H9 (cell line): ENCODE measurements at regions not wholly inside any gene's neighbourhood (a gene's known extent, or its start where the extent isn't known, plus 50 kb on each side); places are given as distances from the start of the nearest gene placed in this dataset.

Experiments
- DNase-seq: peaks from one replicate; pipeline ENCODE4 v3.0.0-alpha.2; 2017
- H2AFZ ChIP-seq: one replicate; pipeline ENCODE4 v1.6.1; 2013; ENCODE audit warnings: mild to moderate bottlenecking, low read length, control low read depth, moderate library complexity
- H2AK5ac ChIP-seq: 2 replicates; pipeline ENCODE4 v1.6.1; 2013; ENCODE audit warnings: low read length, control low read depth, mixed read lengths; ENCODE audit not compliant: insufficient read length
- H2BK120ac ChIP-seq: one replicate; pipeline ENCODE4 v1.6.1; 2013; ENCODE audit warnings: low read depth, mild to moderate bottlenecking, low read length, control low read depth, inconsistent platforms; ENCODE audit not compliant: poor library complexity, severe bottlenecking
- H2BK12ac ChIP-seq: 2 replicates; pipeline ENCODE4 v1.6.1; 2013; ENCODE audit warnings: low read length, control low read depth, mixed read lengths, low read depth; ENCODE audit not compliant: insufficient read length
- H2BK15ac ChIP-seq: 2 replicates; pipeline ENCODE4 v1.6.1; 2013; ENCODE audit warnings: low read depth, low read length, control low read depth
- H2BK20ac ChIP-seq: one replicate; pipeline ENCODE4 v1.6.1; 2013; ENCODE audit warnings: low read depth, mild to moderate bottlenecking, low read length, control low read depth, inconsistent platforms; ENCODE audit not compliant: poor library complexity, severe bottlenecking
- H2BK5ac ChIP-seq: 2 replicates; pipeline ENCODE4 v1.6.1; 2013; ENCODE audit warnings: low read length, control low read depth, mixed read lengths; ENCODE audit not compliant: insufficient read length
- H3K14ac ChIP-seq: 2 replicates; pipeline ENCODE4 v1.6.1; 2013; ENCODE audit warnings: low read length, control low read depth; ENCODE audit not compliant: insufficient read depth
- H3K18ac ChIP-seq: 2 replicates; pipeline ENCODE4 v1.6.1; 2013; ENCODE audit warnings: low read depth, mild to moderate bottlenecking, mixed read lengths, low read length, control low read depth; ENCODE audit not compliant: insufficient read length
- H3K23ac ChIP-seq: 2 replicates; pipeline ENCODE4 v1.6.1; 2013; ENCODE audit warnings: low read length, control low read depth, mixed read lengths, low read depth; ENCODE audit not compliant: insufficient read length
- H3K23me2 ChIP-seq: 2 replicates; pipeline ENCODE4 v1.6.1; 2013; ENCODE audit warnings: low read depth, mild to moderate bottlenecking, mixed read lengths, low read length, control low read depth; ENCODE audit not compliant: insufficient read length, poor library complexity, severe bottlenecking
- H3K27ac ChIP-seq: 2 replicates; pipeline ENCODE4 v1.5.1; 2013; ENCODE audit warnings: low read length, control low read depth, mixed read lengths, low read depth; ENCODE audit not compliant: insufficient read length
- H3K27me3 ChIP-seq: 2 replicates; pipeline ENCODE4 v1.6.1; 2013; ENCODE audit warnings: low read length, control low read depth, inconsistent platforms; ENCODE audit not compliant: insufficient read depth
- H3K4ac ChIP-seq: 2 replicates; pipeline ENCODE4 v1.6.1; 2013; ENCODE audit warnings: low read depth, mild to moderate bottlenecking, control low read depth, inconsistent platforms, low read length, moderate library complexity
- H3K4me1 ChIP-seq: 2 replicates; pipeline ENCODE4 v1.6.1; 2013; ENCODE audit warnings: low read length, control low read depth, inconsistent platforms; ENCODE audit not compliant: insufficient read depth
- H3K4me2 ChIP-seq: 2 replicates; pipeline ENCODE4 v1.6.1; 2013; ENCODE audit warnings: low read length, control low read depth, mixed read lengths; ENCODE audit not compliant: insufficient read length, insufficient read depth
- H3K56ac ChIP-seq: 2 replicates; pipeline ENCODE4 v1.6.1; 2013; ENCODE audit warnings: low read depth, mild to moderate bottlenecking, mixed read lengths, low read length, control low read depth; ENCODE audit not compliant: insufficient read length
- H3K79me1 ChIP-seq: 2 replicates; pipeline ENCODE4 v1.6.1; 2013; ENCODE audit warnings: low read depth, mild to moderate bottlenecking, moderate library complexity, low read length, control low read depth, inconsistent platforms; ENCODE audit not compliant: insufficient read depth, poor library complexity, severe bottlenecking
- H3K79me2 ChIP-seq: 2 replicates; pipeline ENCODE4 v1.6.1; 2013; ENCODE audit warnings: low read length, control low read depth, inconsistent platforms; ENCODE audit not compliant: insufficient read depth
- H3K9ac ChIP-seq: 2 replicates; pipeline ENCODE4 v1.6.1; 2013; ENCODE audit warnings: low read length, control low read depth, mixed read lengths; ENCODE audit not compliant: insufficient read length; ENCODE audit errors: extremely low read depth
- H3K9me3 ChIP-seq: one replicate; pipeline ENCODE4 v1.6.1; 2013; ENCODE audit warnings: low read depth, low read length, inconsistent platforms; ENCODE audit not compliant: control insufficient read depth
- H3T11ph ChIP-seq: one replicate; pipeline ENCODE4 v1.6.1; 2013; ENCODE audit warnings: mild to moderate bottlenecking, low read length, control low read depth, inconsistent platforms
- H4K20me1 ChIP-seq: one replicate; pipeline ENCODE4 v1.6.1; 2013; ENCODE audit not compliant: control insufficient read depth, insufficient read length, insufficient read depth
- H4K5ac ChIP-seq: 2 replicates; pipeline ENCODE4 v1.6.1; 2013; ENCODE audit warnings: low read depth, mild to moderate bottlenecking, mixed read lengths, low read length, control low read depth; ENCODE audit not compliant: insufficient read length
- H4K8ac ChIP-seq: replicated peaks from 2 replicates; pipeline ENCODE4 v1.6.1; 2013; ENCODE audit warnings: low read length, control low read depth, mixed read lengths, low read depth; ENCODE audit not compliant: insufficient read length
- H4K91ac ChIP-seq: 2 replicates; pipeline ENCODE4 v1.6.1; 2013; ENCODE audit warnings: low read depth, mild to moderate bottlenecking, moderate library complexity, mixed read lengths, low read length, control low read depth; ENCODE audit not compliant: insufficient read length
- H3K27ac Mint-ChIP-seq, 3 experiments: 2 replicates in 2 of 3; 3 replicates in 1 of 3; pipeline ENCODE4 v1.8.0; 2020 to 2021; ENCODE audit warnings: mixed read lengths in 3 of 3, mild to moderate bottlenecking in 1 of 3, moderate library complexity in 1 of 3
- H3K27me3 Mint-ChIP-seq: 2 replicates; pipeline ENCODE4 v1.8.0; 2021; ENCODE audit warnings: low read depth, mild to moderate bottlenecking, moderate library complexity, mixed read lengths
- H3K36me3 Mint-ChIP-seq, 3 experiments: 2 replicates in 2 of 3; 3 replicates in 1 of 3; pipeline ENCODE4 v1.8.0; 2020 to 2021; ENCODE audit warnings: low read depth in 3 of 3, mixed read lengths in 3 of 3; ENCODE audit not compliant: insufficient read depth in 1 of 3
- H3K4me1 Mint-ChIP-seq, 2 experiments: 2 replicates each; pipeline ENCODE4 v1.8.0; 2020; ENCODE audit warnings: mixed read lengths in 2 of 2
- H3K4me3 Mint-ChIP-seq, 2 experiments: 2 replicates in 1 of 2; 3 replicates in 1 of 2; pipeline ENCODE4 v1.8.0; 2020 to 2021; ENCODE audit warnings: mild to moderate bottlenecking in 2 of 2, mixed read lengths in 2 of 2, moderate library complexity in 1 of 2
- H3K9me3 Mint-ChIP-seq, 2 experiments: 2 replicates in 1 of 2; 3 replicates in 1 of 2; pipeline ENCODE4 v1.8.0; 2020; ENCODE audit warnings: mild to moderate bottlenecking in 2 of 2, mixed read lengths in 2 of 2, moderate library complexity in 1 of 2
- TF ChIP-seq, protein P1 (sequence below): fragments of 200-600 bp; sonication (generic); conservative IDR thresholded peaks from 3 replicates; pipeline ENCODE4 v1.8.0; 2021; ENCODE audit warnings: antibody characterized with exemption, mild to moderate bottlenecking

DNA sequence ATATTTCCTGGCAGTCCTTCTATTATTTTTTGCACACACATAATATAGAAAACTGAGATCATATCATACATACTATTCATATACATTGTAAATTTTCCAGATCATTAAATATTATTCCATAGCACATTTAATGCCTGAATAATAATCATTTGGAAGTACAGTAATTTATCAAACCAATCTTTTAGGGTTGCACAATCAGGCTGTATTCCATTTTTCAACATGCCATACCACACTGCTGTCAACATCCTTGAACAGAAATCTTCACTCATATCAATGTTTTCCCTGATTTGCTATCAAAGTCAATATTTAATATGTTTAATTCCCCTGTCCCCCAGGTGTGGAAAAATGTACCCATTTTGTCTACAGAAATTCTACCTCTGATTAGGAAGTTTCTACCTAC, 122.7 kb upstream of the ADGRF1 start:
- H3K4ac ChIP-seq: no peak overlapping the region
- DNase-seq: no peak
- H3K9me3 ChIP-seq: no peaks in the 10 kb centered on the region
- no peaks in the 10 kb centered on the region for H3K79me1 ChIP-seq
- H2BK20ac ChIP-seq: no peak overlapping the region
- no peaks in the 10 kb centered on the region for H3K27me3 ChIP-seq
- H2BK15ac ChIP-seq: no peak overlapping the region
- H3K56ac ChIP-seq: no peak overlapping the region
- H2AK5ac ChIP-seq: no peak overlapping the region
- H3K4me3 Mint-ChIP-seq: no peak overlapping the region
- no peak overlapping the region for H2BK5ac ChIP-seq
- no peak overlapping the region for H3K27ac Mint-ChIP-seq
- H3K9me3 Mint-ChIP-seq: no peaks in the 10 kb centered on the region
- peaks cover 16 to 18% of the 10 kb centered on the region in 2 experiments for H3K4me1 Mint-ChIP-seq
- TF ChIP-seq, protein P1, sequence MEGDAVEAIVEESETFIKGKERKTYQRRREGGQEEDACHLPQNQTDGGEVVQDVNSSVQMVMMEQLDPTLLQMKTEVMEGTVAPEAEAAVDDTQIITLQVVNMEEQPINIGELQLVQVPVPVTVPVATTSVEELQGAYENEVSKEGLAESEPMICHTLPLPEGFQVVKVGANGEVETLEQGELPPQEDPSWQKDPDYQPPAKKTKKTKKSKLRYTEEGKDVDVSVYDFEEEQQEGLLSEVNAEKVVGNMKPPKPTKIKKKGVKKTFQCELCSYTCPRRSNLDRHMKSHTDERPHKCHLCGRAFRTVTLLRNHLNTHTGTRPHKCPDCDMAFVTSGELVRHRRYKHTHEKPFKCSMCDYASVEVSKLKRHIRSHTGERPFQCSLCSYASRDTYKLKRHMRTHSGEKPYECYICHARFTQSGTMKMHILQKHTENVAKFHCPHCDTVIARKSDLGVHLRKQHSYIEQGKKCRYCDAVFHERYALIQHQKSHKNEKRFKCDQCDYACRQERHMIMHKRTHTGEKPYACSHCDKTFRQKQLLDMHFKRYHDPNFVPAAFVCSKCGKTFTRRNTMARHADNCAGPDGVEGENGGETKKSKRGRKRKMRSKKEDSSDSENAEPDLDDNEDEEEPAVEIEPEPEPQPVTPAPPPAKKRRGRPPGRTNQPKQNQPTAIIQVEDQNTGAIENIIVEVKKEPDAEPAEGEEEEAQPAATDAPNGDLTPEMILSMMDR: no peak
- no peak overlapping the region for H4K5ac ChIP-seq
- H3K4me2 ChIP-seq: no peak overlapping the region
- H3T11ph ChIP-seq: no peak overlapping the region
- no peak overlapping the region for H2AFZ ChIP-seq
- no peaks in the 10 kb centered on the region for H3K23me2 ChIP-seq
- no peaks in the 10 kb centered on the region for H3K27me3 Mint-ChIP-seq
- no peaks in the 10 kb centered on the region; the same call in 1 of the 2 replicates for H3K4me1 ChIP-seq
- no peak overlapping the region for H3K27ac ChIP-seq
- no peak overlapping the region for H4K8ac ChIP-seq
- H2BK12ac ChIP-seq: no peak overlapping the region
- no peak overlapping the region for H3K14ac ChIP-seq
- no peaks in the 10 kb centered on the region for H3K79me2 ChIP-seq
- H4K91ac ChIP-seq: no peak overlapping the region
- H3K36me3 Mint-ChIP-seq: no peaks in the 10 kb centered on the region
- H4K20me1 ChIP-seq: no peaks in the 10 kb centered on the region
- no peak overlapping the region for H3K9ac ChIP-seq
- H3K23ac ChIP-seq: no peak overlapping the region
- H3K18ac ChIP-seq: no peak overlapping the region
- H2BK120ac ChIP-seq: no peak overlapping the region
